ENCODE measurements at regions not wholly inside any gene's neighbourhood (a gene's known extent, or its start where the extent isn't known, plus 50 kb on each side); places are given as distances from the start of the nearest gene placed in this dataset.

DNA sequence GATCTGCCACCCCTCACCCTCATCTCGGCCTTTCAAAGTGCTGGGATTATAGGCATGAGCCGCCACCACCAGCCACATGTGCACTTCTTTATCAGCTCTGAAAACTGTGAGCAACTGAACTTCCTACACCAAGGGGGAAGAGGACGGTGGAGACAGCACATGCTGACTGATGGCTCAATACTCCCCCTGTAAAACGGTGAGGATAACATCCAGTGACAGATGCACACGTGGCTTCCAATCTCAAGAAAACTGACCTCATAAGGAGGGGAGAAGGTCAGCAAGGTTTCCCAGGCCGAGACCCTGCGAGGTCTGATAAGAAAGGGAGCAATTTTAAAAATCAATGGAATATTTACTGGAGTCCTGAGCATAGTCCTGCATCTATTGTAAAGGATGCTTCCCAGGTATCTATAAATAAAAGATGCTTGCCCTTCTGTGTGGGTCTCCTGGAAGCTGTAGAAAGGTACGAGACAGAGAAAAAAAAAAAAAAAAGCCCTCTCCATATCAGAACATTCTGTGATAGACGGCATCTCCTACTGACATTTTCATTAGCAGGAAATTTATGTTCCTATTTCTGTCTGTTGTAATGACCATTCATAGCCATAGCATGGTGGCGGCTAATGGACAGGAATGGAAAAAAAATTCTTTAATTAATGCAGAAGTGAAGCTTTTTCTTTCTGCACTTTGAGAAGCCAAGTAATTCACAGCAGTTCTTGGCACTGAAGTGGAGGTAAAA, 385.1 kb downstream of the ZNF536 start:
- DNase-seq (ENCODE audit: low read depth in 4 of 4, low spot score in 3 of 4), result no peak

DNA sequence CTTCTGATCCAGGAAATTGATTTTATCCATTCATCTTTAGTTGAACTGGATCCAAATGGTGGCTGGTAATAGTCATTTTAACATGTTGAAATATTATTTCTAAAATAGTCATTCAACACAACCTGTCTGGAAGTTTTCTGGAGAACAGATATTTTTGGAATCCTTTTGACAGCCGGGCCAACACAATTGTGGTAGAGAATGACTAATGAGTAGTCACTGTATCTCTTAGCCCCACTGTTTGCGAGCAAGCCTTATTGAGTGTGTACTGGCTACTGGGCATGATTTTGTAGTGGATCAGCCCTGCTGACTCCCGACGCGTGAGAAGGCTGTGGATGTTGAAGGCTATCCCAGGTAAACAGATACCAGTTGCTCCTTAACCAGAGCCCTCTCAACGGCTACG, 383.4 kb downstream of the ZNF536 start:
- DNase-seq (ENCODE audit: low read depth in 4 of 4, low spot score in 3 of 4), result no peak

DNA sequence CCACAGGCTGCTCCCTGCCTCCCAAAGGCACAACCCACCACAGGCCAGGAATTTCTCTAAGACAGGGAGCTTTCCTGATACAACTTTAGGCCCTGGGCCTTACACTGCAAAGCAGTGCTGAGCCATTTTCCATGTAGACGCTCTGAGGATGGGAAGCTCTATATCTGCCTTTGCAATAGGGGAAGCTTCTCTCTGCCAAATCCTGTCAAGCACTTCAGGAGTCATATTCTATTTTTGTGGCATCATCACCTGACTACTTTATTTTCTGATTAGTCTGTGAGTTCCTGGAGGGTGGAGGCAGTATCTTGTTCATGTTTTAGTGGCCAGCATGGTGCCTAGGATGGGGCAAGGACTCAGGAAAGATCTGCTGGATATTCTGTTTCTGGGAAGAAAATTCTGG, 382.0 kb downstream of the ZNF536 start:
- DNase-seq (ENCODE audit: low read depth in 4 of 4, low spot score in 3 of 4), result no peak

DNA sequence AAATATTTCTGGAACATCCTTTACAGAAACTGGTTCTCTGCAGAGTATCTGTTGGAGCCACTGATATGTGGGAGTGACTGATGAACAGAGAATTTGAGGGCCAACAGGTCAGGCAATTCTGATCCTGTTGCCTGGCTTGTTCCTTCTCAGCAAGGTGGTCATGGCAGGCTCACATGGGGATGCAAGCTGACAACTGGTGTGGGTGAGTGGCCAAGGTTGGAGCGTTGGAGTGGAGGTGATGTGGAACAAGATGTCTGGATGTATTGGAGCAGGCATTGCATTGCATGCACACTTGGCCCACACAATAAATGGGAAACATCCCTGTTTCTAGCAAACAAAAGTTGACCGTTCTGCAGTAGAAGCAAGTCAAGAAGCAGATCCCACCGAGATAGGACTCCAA, 380.7 kb downstream of the ZNF536 start:
- DNase-seq (ENCODE audit: low read depth in 4 of 4, low spot score in 3 of 4), result no peak

DNA sequence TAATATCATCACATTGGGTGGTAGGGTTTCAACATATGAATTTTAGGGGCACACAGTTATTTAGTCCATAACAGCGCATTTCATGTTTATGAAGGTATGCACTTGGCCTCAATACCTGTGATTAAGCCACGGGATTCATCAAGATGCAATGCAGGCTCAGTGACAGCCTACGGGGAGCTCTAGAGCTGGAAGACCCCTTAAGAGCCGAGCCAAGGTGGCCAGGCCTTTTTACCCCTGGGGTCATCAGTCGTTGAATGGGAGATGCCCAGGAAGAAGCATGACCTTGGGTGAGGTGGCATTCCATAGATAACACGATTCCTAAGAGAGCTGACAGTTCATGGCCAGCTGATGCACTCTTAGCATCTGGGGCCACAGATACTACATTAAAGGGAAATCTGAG, 380.0 kb downstream of the ZNF536 start:
- DNase-seq (ENCODE audit: low read depth in 4 of 4, low spot score in 3 of 4), result no peak

GRCh38 chr19:30745476-30745985, 373.3 kb downstream of the ZNF536 start:
- DNase-seq (ENCODE audit: low read depth in 4 of 4, low spot score in 3 of 4), result no peak

GRCh38 chr19:30744741-30745475, 372.7 kb downstream of the ZNF536 start:
- no peak for DNase-seq (ENCODE audit: low read depth in 4 of 4, low spot score in 3 of 4)

GRCh38 chr19:30743702-30744101, 371.5 kb downstream of the ZNF536 start:
- DNase-seq (ENCODE audit: low read depth in 4 of 4, low spot score in 3 of 4), result no peak

GRCh38 chr19:30743011-30743410, 370.8 kb downstream of the ZNF536 start:
- DNase-seq (ENCODE audit: low read depth in 4 of 4, low spot score in 3 of 4), result no peak

DNA sequence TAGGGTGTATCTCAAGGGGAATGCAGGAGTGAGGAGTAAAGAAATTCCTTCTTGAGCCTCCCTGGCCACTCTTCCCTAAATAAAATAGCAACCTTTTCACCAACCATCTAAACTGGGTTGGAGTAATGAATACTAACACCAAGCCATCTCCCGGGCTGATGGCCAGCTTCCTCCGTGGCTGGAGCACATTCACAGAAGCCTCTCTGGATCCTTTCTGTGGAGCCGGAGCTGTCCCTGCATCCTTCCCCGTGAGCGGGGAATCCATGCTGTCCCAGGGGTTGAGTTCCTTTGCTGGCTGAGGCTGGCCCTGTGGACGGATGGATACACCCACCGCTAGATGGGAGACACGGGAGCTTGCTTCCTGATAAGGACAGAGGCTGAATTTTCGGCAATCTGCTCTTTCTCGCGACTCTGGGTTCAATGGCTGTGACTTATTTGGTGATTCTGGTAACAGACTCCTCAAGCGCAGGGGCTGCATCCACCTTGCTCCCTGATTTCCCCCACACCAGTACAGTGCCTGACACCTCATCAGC, 370.3 kb downstream of the ZNF536 start:
- no peak for DNase-seq (ENCODE audit: low read depth in 4 of 4, low spot score in 3 of 4)

GRCh38 chr19:30741566-30741965, 369.4 kb downstream of the ZNF536 start:
- no peak for DNase-seq (ENCODE audit: low read depth in 4 of 4, low spot score in 3 of 4)

GRCh38 chr19:30739394-30739793, 367.2 kb downstream of the ZNF536 start:
- DNase-seq (ENCODE audit: low read depth in 4 of 4, low spot score in 3 of 4), result no peak

- no peak for DNase-seq (ENCODE audit: low read depth in 4 of 4, low spot score in 3 of 4)
Observed at GRCh38 chr19:30738047-30738446, 365.9 kb downstream of the ZNF536 start.

GRCh38 chr19:30734669-30735068, 362.5 kb downstream of the ZNF536 start:
- no peak for DNase-seq (ENCODE audit: low read depth in 4 of 4, low spot score in 3 of 4)

DNA sequence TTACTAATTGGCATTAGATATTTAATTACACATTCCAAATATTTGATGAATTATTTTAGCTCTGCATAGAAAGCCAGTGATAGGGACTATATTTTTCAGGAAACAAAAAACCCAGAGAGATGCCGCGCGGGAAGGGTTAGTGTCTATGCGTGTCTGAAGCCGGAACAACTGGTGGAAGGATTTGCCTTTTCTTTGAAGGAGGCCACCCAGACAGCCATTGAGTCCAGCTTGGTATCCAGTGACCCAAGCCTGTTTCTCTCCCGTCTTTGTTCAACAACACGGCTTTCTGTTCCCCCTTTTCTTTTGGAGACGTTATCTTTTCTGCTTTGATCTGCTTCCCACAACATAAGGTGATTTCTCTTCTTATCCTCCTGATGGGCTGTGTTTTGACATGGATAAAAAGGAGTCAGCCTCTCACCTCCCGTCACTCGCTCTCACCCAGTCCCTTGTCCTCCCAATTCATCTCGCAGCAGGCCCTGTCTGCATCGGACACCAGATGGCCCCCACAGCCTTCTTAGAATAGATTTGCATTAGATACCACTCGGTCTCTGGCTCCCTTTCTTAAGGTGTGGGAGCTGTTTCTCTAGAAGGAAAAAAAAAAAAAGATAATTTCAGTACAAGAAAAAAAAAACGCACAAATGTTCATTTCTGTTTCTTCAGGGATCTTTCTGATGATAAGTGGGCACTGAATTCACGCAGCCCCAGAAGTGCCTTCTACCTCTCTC, 361.8 kb downstream of the ZNF536 start:
- no peak for DNase-seq (ENCODE audit: low read depth in 4 of 4, low spot score in 3 of 4)

- no peak for DNase-seq (ENCODE audit: low read depth in 4 of 4, low spot score in 3 of 4)
Observed at GRCh38 chr19:30731591-30731990, 359.4 kb downstream of the ZNF536 start.

DNA sequence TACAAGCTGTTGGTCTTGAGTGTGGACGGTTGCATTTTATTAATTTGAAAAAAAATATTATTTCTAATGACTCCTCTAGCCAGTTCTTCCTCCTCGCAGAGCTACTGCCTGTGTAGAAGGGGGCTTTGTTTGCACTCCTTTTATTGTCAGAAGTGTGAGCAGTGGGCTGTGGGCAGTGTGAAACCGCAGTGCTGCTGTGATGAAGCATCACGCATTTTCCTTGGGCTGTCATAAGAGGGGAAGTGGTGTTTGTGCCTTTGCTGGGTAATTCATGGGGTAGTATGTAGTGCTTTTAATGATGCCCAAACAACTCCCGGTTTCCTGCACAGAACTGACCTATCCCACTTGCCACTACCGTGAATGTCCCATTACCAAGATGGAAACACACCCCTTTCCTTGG, 357.3 kb downstream of the ZNF536 start:
- DNase-seq (ENCODE audit: low read depth in 4 of 4, low spot score in 3 of 4), result no peak

DNA sequence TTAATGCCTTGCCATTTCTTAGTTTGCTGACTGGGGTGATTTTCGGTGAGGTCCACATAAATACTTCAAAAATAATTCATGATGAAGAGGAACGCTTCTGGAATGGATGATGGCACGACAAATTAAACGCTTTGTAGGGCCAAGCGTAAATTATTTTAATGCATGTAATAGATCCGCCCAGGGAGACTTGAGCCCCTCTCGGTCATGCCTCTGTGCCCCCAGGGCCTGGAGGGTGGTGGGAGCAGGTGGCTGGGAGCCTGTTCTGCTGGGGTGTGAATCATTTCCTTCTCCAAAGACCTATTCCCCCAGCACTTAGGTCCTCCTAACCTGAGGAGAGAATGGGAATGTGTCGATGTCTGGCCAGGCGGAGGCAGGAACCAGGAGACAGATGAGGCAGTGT, 350.6 kb downstream of the ZNF536 start:
- DNase-seq (ENCODE audit: low read depth in 4 of 4, low spot score in 3 of 4), result no peak

- DNase-seq (ENCODE audit: low read depth in 4 of 4, low spot score in 3 of 4), result no peak
Observed at GRCh38 chr19:30722186-30722585, 350.0 kb downstream of the ZNF536 start.

- DNase-seq (ENCODE audit: low read depth in 4 of 4, low spot score in 3 of 4), result no peak
Observed at GRCh38 chr19:30719999-30720345, 347.8 kb downstream of the ZNF536 start.

Data from left renal pelvis (tissue), 4 donors.